ENCODE measurements at regions not wholly inside any gene's neighbourhood (a gene's known extent, or its start where the extent isn't known, plus 50 kb on each side); places are given as distances from the start of the nearest gene placed in this dataset.

- H3K27me3 ChIP-seq, result no peaks in the 10 kb centered on the region
- no peak for DNase-seq (ENCODE audit: extremely low spot score in 2 of 2)
- H3K36me3 ChIP-seq, result no peaks in the 10 kb centered on the region
- no peak overlapping the region for H3K27ac ChIP-seq
- TF ChIP-seq, protein P1, sequence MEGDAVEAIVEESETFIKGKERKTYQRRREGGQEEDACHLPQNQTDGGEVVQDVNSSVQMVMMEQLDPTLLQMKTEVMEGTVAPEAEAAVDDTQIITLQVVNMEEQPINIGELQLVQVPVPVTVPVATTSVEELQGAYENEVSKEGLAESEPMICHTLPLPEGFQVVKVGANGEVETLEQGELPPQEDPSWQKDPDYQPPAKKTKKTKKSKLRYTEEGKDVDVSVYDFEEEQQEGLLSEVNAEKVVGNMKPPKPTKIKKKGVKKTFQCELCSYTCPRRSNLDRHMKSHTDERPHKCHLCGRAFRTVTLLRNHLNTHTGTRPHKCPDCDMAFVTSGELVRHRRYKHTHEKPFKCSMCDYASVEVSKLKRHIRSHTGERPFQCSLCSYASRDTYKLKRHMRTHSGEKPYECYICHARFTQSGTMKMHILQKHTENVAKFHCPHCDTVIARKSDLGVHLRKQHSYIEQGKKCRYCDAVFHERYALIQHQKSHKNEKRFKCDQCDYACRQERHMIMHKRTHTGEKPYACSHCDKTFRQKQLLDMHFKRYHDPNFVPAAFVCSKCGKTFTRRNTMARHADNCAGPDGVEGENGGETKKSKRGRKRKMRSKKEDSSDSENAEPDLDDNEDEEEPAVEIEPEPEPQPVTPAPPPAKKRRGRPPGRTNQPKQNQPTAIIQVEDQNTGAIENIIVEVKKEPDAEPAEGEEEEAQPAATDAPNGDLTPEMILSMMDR (IDR thresholded peaks at IDR 0.05), result no peak
- TF ChIP-seq POLR2AphosphoS5 (IDR thresholded peaks at IDR 0.05; ENCODE audit: insufficient read depth in 1 of 2, low read depth in 1 of 2), result no peak
- no peak for TF ChIP-seq POLR2A (IDR thresholded peaks at IDR 0.05)
- no peaks in the 10 kb centered on the region for H3K4me1 ChIP-seq
- H3K9me3 ChIP-seq, result no peaks in the 10 kb centered on the region
- intact Hi-C loops (cut with DNase I), result no loop called here
- H3K4me3 ChIP-seq, result no peak overlapping the region
Observed at GRCh38 chr3:162285259-162285658, 788.7 kb downstream of the OTOL1 start.

- Histone ChIP-seq H3K27me3 (no peaks in the 10 kb centered on the region), H3K36me3 (no peaks in the 10 kb centered on the region), H3K9me3 (no peaks in the 10 kb centered on the region), H3K4me3 (no peak overlapping the region), H3K27ac (no peak overlapping the region), H3K4me1 (no peaks in the 10 kb centered on the region)
- TF ChIP-seq, protein P1 (IDR thresholded peaks at IDR 0.05), result no peak
- no peak for TF ChIP-seq POLR2AphosphoS5 (IDR thresholded peaks at IDR 0.05; ENCODE audit: insufficient read depth in 1 of 2, low read depth in 1 of 2)
- no peak for TF ChIP-seq POLR2A (IDR thresholded peaks at IDR 0.05)
- no peak for DNase-seq (ENCODE audit: extremely low spot score in 2 of 2)
- intact Hi-C loops (cut with DNase I), result no loop called here
Observed at GRCh38 chr3:162287600-162287999, 791.0 kb downstream of the OTOL1 start.

GRCh38 chr3:162292409-162292808 lies 795.8 kb downstream of the OTOL1 start:
- H3K4me3 ChIP-seq, result no peak overlapping the region
- DNase-seq (ENCODE audit: extremely low spot score in 2 of 2), result no peak
- no peaks in the 10 kb centered on the region for H3K9me3 ChIP-seq
- no peaks in the 10 kb centered on the region for H3K36me3 ChIP-seq
- H3K27me3 ChIP-seq, result no peaks in the 10 kb centered on the region
- no peaks in the 10 kb centered on the region for H3K4me1 ChIP-seq
- intact Hi-C loops (cut with DNase I), result no loop called here
- TF ChIP-seq POLR2A (IDR thresholded peaks at IDR 0.05), result no peak
- TF ChIP-seq, protein P1 (IDR thresholded peaks at IDR 0.05), result no peak
- no peak for TF ChIP-seq POLR2AphosphoS5 (IDR thresholded peaks at IDR 0.05; ENCODE audit: insufficient read depth in 1 of 2, low read depth in 1 of 2)
- no peak overlapping the region for H3K27ac ChIP-seq

DNA sequence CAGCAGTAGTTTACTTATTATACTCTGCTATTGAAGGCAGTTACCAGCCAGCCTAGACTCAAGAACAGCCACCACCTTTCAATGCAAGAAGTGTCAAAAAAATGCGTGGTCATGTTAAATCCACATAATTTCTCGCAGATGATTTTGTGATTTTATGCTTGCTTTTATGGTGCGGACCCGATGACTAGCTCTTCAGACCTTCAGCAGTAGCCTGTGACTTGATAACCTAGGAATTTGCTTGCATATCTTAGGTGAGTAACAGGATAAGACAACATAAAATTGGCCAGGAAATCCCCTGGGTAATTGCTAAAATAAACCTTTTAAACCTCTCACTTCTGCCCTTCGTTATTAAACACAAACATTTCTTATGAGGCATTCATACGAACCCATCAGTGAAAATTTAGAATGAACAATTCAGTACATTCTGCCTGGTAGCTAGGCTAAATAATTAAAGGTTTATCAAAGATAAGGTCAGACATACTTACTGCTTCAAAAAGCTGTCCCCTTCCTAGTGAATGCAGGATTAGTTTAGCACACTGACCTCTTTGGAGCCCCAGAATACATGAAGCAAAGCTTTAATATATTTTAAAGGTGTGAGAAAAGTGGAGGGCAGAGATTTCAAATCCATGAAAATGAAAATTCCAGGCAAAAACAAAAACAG lies 798.8 kb downstream of the OTOL1 start:
- no peaks in the 10 kb centered on the region for H3K36me3 ChIP-seq
- no peaks in the 10 kb centered on the region for H3K27me3 ChIP-seq
- no peaks in the 10 kb centered on the region for H3K9me3 ChIP-seq
- DNase-seq (ENCODE audit: extremely low spot score in 2 of 2), result no peak
- H3K4me1 ChIP-seq, result no peaks in the 10 kb centered on the region
- no peak overlapping the region for H3K4me3 ChIP-seq
- TF ChIP-seq POLR2A (IDR thresholded peaks at IDR 0.05) (no peak), POLR2AphosphoS5 (IDR thresholded peaks at IDR 0.05; ENCODE audit: insufficient read depth in 1 of 2, low read depth in 1 of 2) (no peak)
- TF ChIP-seq, protein P1 (IDR thresholded peaks at IDR 0.05), result no peak
- intact Hi-C loops (cut with DNase I), result no loop called here
- no peak overlapping the region for H3K27ac ChIP-seq

- no peak overlapping the region for H3K27ac ChIP-seq
- H3K36me3 ChIP-seq, result no peaks in the 10 kb centered on the region
- no peaks in the 10 kb centered on the region for H3K9me3 ChIP-seq
- no peak for DNase-seq (ENCODE audit: extremely low spot score in 2 of 2)
- intact Hi-C loops (cut with DNase I), result no loop called here
- no peak overlapping the region for H3K4me3 ChIP-seq
- H3K4me1 ChIP-seq, result no peaks in the 10 kb centered on the region
- TF ChIP-seq, protein P1 (IDR thresholded peaks at IDR 0.05), result no peak
- H3K27me3 ChIP-seq, result no peaks in the 10 kb centered on the region
Observed at GRCh38 chr3:162302983-162303624, 806.5 kb downstream of the OTOL1 start.
